ENCODE measurements at regions not wholly inside any gene's neighbourhood (a gene's known extent, or its start where the extent isn't known, plus 50 kb on each side); places are given as distances from the start of the nearest gene placed in this dataset.
"Not testable (repeated sequence)": the region's sequence is repeated elsewhere in the genome, so short reads cannot be mapped to it uniquely, and the experiment has no call there.

DNA sequence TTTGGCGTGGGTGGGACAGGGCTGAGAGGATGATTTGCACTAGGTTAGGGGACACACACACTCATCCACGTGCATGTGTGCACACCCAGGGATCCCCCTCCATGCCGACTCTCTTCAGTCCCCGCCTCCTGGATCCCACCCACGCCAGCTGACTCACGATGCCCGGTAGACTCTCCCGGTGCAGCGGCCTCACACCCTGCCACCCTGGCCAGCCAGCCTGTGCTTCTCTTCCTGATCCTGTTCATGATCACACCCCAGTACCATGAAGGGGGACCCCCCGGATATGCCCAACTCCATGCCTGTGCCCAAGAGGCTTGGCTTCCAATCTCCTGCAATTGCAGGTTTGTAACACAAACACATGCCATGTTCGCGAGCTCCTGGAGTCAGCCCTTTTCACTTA is 157.8 kb upstream of the HDAC4 start:
- DNase-seq, result no peak

DNA sequence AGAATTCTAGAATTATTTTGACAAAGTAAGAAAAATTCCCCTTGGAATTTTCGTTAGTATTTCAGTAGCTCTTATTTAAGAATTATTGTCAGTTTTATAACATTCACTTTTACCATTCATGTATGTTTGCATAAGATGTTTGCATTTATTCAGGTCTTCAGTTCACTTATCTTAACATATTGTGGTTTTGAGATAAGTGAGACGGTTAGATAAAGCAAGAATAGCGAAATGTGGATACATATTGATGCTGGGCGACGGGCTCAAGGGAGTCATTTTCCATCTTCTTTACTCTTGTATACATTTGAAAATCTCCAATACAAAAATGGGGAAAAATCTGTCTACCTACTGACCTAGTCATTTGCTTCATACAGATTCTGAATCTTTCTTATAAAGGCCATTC is 156.7 kb upstream of the HDAC4 start:
- no peak for DNase-seq

DNA sequence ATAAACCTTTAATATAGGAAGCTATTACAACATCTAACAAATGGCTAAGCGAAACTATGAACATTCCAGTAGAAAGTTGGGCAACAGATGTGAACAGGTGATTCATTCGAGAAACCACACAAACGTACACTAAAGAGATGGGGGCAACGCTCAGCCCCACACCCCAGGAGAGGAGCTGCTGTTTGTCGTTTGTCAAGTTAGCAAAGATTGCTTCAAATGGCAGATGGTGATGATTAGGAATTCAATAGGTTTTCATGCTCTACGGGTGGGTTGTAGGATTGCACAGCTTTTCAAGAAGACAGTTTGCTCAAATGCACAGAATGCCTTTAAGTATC is 154.7 kb upstream of the HDAC4 start:
- DNase-seq, result no peak

DNA sequence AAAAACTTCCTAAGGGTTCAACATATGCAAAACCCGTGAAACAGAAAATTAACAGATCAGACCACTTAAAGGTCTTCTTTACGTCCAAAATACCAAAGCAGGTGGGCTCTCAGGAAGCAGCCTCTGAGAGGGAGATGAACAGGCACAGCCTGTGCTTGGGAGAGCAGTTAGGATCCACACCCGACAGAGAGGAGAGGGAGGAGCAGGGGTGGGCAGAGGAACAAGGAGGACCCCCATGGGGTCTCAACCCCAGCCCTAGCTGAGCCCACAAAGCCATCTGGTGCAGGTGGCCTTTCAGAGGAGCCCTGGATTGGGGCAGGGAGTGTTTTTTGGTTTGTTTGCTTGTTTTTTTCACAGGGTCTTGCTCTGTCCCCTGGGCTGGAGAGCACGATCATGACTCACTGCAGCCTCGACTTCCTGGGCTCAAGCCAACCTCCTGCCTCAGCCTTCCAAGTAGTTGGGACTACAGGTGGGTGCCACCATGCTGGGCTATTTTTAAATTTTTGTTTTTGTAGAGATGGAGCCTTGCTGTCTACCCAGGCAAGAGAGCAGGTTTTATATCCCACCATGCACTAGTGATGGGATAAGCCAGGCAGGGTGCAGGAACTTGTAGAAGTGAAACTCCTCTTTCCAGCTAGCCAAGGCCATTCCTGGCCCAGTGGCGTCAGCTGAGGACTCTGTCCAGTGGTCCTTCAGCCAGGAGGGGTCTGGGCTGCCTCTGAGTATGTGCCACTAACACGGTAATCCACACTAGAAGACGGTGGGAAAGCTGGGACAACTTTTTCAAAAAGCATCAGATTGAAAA is 154.1 kb upstream of the HDAC4 start:
- no peak for DNase-seq

DNA sequence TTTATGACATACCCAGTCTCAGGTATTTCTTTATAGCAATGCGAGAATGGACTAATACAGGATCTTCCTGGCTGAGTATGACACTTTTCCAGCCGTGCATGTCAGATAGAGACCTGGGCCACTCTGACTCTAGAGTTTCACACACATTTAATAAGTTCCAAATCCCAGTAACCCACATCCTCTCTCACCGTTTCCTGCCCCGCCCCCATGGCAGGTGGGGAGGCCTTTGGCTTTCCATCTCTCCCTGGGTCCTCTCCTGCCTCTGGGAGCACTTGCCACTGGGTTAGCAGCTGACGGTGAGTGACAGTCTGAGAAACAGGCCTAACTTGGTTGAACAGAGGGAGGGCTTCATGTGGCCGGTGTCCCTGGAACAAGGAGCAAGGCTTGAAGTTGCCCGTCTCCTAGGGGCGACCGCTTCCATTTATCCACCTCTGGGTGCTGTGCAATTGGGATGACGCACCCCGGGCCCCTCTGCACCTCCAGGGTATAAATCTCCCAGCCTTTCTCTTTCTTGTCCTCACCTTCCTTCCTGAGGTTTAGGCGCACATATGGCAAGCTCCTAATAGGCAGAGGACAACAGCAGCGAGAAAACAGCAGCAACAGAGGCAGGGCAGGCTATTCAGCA is 152.7 kb upstream of the HDAC4 start:
- DNase-seq, result no peak

DNA sequence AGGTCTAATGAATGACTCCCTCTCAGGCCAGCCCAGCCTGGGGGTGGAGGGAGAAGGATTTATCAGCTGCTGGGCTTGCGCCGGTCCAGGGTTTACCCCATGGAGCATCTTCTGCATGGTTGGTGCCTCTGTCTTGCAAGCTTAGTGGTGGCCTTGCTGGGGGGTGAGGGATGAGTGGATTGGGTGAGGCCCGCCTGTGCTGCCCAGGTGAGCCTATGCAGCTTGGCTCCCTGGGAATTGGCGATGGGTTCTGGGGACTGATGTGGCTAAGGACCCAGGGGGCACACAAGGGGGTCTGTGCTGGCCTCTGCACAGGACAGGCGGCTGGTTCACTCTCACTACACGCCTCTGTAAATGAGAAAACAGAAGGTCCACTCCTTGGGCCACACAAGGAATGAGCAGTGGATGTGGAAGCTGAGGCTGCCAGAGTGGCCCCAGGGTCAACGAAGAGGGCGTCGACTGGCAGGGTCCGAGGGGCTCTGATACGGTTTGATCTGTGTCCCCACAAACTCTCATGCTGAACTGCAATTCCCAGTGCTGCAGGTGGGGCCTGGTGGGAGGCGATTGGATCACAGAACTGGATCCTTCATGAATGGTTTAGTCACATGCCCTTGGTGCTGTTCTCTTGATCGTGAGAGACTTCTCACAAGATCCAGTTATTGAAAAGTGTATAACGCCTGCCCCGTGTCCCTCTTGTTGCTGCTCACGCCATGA is 151.6 kb upstream of the HDAC4 start:
- DNase-seq, result no peak

DNA sequence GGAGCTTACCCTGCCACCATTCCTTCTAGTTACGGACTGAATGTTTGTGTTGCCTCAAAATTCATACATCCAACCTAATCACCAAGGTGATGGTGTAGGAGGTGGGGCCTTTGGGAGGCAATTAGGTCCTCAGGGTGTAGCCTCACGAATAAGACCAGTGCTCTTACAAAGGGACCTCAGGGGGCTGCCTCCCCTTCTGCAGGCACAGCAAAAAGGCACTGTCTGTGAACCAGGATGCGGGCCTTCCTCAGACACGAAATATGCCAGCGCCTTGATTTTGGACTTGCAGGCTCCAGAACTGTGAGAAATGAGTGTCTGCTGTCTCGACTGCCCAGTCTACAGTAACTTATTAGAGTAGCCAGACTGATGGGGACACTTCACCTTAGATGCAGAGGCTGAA is 150.4 kb upstream of the HDAC4 start:
- no peak for DNase-seq

DNA sequence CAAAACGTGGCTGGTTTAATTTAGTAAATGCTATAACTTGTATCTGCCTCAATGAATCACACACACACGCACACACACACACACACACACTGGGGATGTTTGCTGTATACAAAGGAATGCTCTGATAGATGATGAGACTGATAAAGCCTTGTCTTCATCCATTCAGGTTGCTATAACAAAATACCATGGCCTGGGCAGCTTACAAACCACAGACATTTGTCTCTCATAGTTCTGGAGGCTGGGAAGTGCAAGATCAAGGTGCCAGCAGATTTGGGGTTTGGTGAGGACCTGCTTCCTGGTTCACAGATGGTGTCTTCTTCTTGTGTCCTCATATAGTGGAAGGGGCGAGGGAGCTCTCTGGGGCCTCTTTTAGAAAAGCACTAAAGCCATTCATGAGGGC is 149.5 kb upstream of the HDAC4 start:
- DNase-seq, result no peak

DNA sequence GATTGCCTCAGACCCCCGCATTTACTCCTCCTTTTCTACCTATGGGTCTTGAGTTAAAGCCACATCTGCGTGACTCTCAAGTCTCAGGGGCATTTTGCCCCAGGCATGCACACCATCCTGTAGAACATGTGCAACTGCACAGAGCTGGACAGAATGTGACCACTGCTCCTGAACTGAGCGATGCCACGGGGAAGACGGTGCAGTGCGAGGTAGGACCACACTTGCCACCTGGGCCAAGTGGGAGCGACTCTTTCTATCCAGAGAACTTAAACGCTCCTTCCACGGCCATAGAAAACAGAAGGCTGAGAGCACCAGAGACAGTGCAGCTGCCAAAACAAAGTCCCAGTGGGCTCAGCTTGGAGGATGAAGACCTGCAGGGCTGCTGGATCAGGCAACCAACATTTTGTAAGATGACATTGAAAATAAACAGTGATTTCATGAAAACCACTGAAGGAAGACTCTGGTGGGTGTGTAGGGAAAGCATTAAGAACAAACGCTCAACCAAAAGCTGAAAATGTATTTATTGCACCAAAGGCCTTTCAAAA is 149.0 kb upstream of the HDAC4 start:
- no peak for DNase-seq

DNA sequence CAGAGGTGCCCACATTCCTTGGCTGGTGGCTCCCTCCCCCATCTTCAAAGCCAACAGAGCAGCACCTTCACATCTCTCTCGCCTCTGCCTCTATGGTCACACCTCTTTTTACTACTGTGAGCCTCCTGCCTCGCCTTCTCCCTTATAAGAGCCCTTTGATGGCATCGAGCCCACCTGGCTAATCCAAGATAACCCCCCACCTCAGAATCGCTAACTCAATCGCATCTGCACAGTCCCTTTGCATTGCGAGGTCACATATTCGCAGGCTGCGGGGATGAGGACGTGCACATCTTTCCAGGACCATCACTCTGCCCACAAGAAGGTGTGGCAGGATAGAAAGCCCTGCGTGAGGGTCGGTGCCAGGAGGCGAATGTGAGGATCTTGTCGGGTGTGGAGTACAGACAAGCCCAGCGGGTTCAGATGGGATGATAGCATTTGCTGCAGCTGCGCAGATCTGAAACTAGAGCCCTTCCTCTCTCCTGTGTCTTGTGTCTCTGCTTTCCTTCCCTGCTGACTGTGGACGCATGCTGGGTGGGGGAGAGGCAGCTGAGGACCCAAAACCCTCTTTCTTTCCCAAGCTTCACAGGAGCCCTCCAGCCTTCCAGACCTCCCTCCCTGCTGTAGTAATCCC is 148.3 kb upstream of the HDAC4 start:
- no peak for DNase-seq

DNA sequence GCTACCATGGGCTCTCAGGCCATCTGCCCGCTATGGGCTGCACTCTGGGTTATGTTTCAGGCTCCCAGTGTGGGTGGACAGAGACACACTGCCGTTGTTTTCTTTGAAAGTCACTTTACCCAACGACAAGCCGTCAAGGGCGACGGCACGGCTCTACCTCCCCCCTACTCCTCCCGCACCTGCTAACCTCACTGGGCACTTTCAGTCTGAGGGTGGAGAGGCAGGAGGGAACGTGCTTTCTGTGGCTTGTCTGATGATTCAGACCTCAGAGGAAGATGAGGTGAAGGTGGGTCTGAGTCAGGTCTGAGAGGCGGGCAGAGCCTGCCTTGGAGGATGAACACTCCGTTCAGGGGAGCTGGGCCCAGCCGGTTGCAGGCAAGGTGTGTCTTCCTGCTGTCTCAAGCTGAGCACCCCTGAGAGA is 147.6 kb upstream of the HDAC4 start:
- DNase-seq, result no peak

DNA sequence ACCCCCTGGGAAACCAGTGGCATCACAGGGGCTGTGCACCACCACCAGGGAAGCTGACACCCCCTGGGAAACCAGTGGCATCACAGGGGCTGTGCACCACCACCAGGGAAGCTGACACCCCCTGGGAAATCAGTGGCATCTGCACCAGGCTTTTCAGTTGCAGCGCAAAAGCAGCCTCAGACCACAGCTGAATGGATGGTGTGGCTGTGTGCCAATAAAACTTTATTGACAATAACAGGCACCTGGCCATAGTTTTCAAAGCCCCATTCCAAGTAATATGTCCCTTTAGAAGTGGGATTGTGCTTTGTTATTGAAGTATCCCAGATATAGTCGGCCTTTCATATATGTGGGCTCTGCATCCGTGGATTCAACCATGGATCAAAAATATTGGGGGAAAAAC is 146.3 kb upstream of the HDAC4 start:
- DNase-seq, result not testable (repeated sequence)

DNA sequence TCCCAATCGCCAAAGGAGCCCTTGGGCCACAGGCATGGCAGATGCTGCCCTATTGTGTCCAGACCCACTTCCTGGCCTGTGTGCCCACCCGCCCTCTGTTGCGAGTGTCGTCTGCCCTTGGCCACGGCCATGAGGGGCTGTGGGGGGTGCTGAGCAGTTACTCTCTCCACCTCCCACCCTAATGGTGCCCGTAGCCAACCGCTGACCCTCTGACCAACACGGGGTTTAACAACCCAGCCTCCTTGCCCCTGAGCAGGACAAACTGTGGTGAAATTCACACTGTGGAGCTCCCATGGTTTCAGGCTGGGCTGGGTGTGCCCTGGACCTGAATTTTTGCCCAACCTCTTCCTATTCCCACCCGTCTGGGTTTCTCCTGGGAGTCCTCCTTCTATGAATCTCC is 145.7 kb upstream of the HDAC4 start:
- no peak for DNase-seq

DNA sequence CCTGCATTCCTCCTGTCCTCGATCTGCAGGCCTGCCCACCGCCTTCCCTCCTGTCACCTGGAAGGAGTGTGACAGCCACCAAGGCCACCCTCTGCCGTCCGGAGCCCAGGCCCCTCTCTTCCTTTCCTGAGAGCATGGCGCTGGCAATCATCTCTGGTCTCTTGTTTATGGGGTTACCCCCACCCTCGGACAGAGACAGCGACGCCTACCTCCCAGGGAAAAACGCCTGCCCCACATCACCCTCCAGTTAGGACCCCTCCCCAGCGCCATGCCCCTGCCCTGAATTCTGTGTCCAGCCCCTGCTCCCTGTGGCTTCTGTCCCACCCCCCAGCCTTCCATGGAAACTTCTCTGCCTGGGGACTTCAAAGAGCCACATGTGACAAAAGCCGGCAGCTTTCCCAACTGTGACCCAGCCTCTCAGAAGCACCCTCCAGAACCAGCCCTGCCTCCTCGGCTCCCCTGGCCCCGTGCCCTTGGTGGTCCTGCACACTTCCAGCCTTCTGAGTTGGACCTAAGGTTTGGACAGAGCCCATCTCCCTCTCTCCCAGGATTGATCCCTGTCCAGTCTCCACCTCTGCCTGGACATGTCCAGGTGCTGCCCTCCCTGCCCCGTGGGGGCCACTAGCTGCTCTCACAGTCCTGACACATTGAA is 145.0 kb upstream of the HDAC4 start:
- DNase-seq, result no peak

DNA sequence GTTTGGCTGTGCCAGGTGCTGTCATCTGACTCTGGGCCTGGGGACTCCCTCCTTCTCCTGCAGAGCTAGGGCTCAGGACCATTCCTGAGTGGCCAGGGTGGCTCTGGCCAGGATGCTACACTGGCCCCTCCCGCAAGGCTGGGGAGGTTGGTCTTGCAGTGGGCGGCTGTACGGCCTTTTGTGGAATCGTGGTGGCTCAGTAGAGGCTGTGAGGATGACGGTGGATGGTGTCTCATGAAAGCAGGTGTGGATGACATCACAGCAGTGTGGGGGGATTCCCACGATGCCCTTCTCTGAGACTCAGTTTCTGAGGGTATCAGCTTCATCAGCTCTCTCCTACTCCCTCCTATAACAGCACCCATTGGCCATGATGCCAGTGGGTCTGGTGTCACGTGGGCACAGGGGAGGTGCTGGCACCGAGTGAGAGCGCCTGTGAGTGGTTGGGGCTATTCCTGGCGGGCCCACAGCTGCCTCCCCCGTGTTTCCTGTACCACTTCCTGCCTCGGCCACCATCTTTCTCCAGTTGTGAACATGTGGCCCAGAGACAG is 144.2 kb upstream of the HDAC4 start:
- DNase-seq, result peak; percentile 30

DNA sequence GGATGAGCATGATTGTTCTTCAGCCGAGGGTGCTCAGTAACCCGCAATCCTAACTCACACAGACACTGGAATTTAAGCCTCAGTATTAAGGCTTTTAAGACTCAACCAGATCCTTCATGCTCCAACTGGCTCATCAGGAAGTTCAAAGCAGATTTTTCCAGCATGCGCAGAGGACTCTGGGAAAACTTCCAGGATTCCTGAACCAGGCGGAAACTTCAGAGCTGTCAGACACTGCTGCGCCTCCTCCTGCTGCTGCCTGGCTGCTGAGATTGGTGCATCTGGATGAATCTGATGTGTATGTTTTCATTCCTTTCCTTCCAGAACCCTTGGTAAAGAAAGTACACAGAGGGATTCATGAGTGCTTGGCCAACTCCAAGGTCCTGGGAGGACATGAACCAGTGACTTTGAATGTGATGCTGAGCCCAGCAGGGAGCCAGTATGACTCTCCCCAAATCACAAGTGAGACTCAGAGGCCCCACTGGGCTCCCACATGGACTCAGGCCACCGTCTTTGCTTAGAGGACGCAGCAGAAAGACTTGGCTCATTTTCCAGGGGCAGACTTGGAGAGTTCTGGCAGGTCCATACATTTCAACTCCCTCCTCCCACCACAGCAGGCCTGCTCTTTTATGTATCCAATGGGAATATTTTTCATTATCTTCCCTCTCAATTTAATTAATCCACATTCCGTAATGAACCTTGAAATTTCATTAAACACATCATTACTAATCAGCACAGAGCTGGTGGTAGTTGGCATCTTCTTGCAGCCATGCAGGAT is 143.5 kb upstream of the HDAC4 start:
- DNase-seq, result no peak

DNA sequence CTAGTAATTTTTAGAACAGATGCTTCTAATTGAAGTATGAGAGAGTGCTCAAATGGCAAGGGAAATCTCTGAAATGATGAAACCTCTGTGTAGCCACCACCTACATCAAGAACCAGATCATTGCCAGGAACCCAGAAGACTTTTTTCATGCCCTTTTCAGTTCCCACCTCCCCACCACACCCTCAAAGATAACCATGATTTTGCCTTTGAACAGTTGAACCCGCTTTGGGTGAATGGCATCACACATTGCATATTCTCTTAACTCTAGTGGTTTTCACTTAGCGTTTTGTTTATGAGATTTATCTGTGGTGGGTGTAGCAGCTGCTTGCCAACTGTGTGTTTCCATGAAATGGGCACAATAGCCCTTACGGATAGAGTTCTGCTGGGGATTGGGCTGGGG is 142.9 kb upstream of the HDAC4 start:
- no peak for DNase-seq

DNA sequence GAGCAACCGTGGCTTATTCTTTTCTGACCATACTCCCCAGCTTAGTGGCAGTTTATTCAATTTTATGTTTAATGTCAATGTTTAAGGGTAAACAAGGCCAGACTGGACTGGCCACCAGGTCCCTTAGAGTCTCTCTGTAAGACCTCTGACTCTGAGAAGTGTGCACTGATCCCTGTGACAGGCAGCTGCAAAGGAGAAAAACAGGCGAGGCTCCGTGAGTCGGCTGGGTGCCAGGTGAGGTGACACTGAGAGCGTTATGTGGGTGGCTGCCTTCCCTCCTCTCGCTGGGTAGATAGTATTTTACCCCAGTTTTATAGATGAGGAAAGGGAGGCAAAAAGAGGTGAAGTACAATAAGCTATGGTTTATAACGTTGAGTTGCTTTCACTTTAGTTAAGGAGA is 139.4 kb upstream of the HDAC4 start:
- DNase-seq, result no peak

DNA sequence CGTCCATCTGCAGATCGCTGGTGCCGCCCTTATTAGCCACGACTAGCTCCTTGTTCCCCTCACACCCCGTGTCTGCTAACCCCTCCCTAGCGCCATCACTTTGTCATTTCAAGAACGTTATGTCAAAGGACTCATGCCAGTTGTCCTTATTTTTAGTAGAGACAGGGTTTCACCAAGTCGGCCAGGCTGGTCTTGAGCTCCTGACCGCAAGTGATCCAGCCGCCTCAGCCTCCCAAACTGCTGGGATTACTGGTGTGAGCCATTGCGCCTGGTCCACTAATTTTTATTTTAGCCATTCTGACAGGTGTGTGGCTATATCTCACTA is 138.9 kb upstream of the HDAC4 start:
- DNase-seq, result no peak

DNA sequence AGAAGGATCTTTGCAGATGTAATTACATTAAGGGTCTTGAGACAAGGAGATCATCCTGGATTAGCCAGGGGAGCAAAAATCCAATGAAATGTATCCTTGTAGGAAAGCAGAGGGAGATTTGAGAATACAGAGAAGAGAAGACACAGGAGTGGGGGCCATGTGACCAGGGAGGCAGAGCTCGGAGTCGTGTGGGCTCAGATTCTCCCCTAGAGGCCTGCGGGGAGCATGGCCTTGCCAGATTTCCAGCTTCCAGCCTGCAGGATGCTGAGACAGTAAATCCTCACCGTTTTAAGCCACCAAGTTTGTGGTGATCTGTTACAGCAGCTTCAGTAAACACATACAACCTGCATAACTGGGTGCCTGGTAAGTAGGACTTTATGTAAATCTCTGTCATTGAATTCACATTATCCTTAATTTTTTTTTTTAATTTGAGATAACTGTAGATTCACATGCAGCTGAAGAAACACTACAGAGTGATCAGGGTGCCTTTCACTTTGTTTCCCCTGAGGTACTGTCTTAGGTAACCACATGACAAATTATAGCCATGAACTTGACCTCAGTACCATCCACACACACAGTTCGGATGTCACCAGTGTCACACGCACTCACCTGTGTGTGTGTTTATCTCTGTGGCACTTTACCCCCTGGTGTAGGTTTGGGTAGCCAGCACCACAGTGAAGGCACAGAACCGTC is 138.4 kb upstream of the HDAC4 start:
- DNase-seq, result no peak

DNA sequence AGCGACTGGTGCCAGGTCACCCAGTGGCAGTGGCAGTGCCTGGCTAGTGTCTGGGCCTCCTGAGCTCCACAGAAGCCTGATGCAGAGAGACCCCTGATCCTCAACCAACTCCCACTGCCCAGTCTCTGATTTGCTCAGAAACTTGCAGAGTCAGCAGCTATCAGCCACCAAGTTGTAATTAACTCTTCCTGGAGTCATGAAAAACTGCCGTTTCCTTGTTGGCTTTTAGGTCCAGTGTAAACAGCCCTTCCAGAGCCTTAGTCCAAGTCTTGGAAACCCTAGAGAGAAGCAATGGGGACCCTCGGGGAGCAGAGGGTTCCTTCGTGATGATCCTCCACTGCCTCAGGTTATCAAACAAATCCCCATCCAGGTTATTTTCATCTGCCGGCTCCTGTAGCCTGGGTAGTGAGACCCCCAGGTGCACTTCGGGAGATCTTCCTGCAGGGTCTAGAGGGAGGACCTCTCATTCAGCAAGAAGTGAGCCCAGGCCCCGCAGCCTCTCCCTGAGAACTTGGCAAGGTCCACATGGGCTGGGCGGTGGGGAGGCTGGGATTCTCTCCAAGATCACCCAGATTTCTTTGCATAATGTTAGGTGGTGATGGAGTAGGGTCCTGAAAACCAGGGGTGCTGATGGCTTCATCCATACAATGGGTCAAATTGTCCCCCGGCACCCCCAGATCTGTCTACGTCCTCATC is 137.7 kb upstream of the HDAC4 start:
- no peak for DNase-seq
